ENCODE measurements at regions not wholly inside any gene's neighbourhood (a gene's known extent, or its start where the extent isn't known, plus 50 kb on each side); places are given as distances from the start of the nearest gene placed in this dataset.
A peak's percentile ranks its signal among the peaks of the same experiment; 100 is the strongest.

- Histone ChIP-seq H3K27ac (ENCODE audit: control insufficient read depth, insufficient read depth, low read length) (no peak overlapping the region), H3K4me2 (ENCODE audit: control insufficient read depth, extremely low read depth, insufficient read depth, low read depth, low read length) (no peak overlapping the region), H2AFZ (ENCODE audit: control insufficient read depth, low read length) (no peak overlapping the region), H3K79me2 (ENCODE audit: control insufficient read depth, insufficient read depth, low read length) (no peaks in the 10 kb centered on the region), H3K27me3 (ENCODE audit: control insufficient read depth, extremely low read depth, insufficient read depth, low read length) (no peaks in the 10 kb centered on the region), H4K20me1 (ENCODE audit: control insufficient read depth, extremely low read depth, insufficient read depth, low read length) (no peaks in the 10 kb centered on the region), H3K9me3 (ENCODE audit: control insufficient read depth, low read depth, low read length) (peaks cover 3% of the 10 kb centered on the region), H3K36me3 (ENCODE audit: control insufficient read depth in 2 of 2, extremely low read depth in 1 of 2, insufficient read depth in 2 of 2, low read length in 2 of 2) (no peaks in the 10 kb centered on the region), H3K9ac (ENCODE audit: control insufficient read depth, extremely low read depth, insufficient read depth, low read length) (no peak overlapping the region), H3K9me1 (ENCODE audit: control insufficient read depth, extremely low read depth, insufficient read depth, low read length) (no peaks in the 10 kb centered on the region), H3K4me1 (ENCODE audit: control insufficient read depth, extremely low read depth, insufficient read depth, low read length) (no peaks in the 10 kb centered on the region), H3K4me3 (ENCODE audit: control insufficient read depth in 2 of 3, extremely low read depth in 1 of 3, insufficient read depth in 2 of 3, low read depth in 1 of 3, low read length in 3 of 3) (no peak overlapping the region)
- FAIRE-seq (no peak), DNase-seq (ENCODE audit: low read depth, low spot score) (no peak)
- TF ChIP-seq CTCF (optimal IDR thresholded peaks at IDR 0.05 in 1 of 3, IDR thresholded peaks at IDR 0.05 in 1 of 3, conservative IDR thresholded peaks at IDR 0.05 in 1 of 3; ENCODE audit: extremely low read depth in 1 of 3, insufficient read depth in 2 of 3, low read length in 3 of 3): peak; percentile 15 to 40 (median 19)
- TF ChIP-seq EZH2 (IDR thresholded peaks at IDR 0.05; ENCODE audit: low read length): no peak
- dilution Hi-C loops (cut with MboI; ENCODE audit: extremely low pct_ligation_motif_present, low sequenced_read_pairs): no loop called here
Measured at GRCh38 chr14:27528328-27528727, 930.5 kb upstream of the NOVA1 start.

- dilution Hi-C loops (cut with MboI; ENCODE audit: extremely low pct_ligation_motif_present, low sequenced_read_pairs): no loop called here
Measured at GRCh38 chr14:27536748-27537147, 938.9 kb upstream of the NOVA1 start.

More at GRCh38 chr14:27536748-27537147, 938.9 kb upstream of the NOVA1 start:
- Histone ChIP-seq H3K79me2 (ENCODE audit: control insufficient read depth, insufficient read depth, low read length) (no peaks in the 10 kb centered on the region), H3K4me1 (ENCODE audit: control insufficient read depth, extremely low read depth, insufficient read depth, low read length) (no peaks in the 10 kb centered on the region), H3K27me3 (ENCODE audit: control insufficient read depth, extremely low read depth, insufficient read depth, low read length) (no peaks in the 10 kb centered on the region), H3K9ac (ENCODE audit: control insufficient read depth, extremely low read depth, insufficient read depth, low read length) (no peak overlapping the region), H3K9me1 (ENCODE audit: control insufficient read depth, extremely low read depth, insufficient read depth, low read length) (no peaks in the 10 kb centered on the region), H4K20me1 (ENCODE audit: control insufficient read depth, extremely low read depth, insufficient read depth, low read length) (no peaks in the 10 kb centered on the region), H2AFZ (ENCODE audit: control insufficient read depth, low read length) (no peak overlapping the region), H3K4me3 (ENCODE audit: control insufficient read depth in 2 of 3, extremely low read depth in 1 of 3, insufficient read depth in 2 of 3, low read depth in 1 of 3, low read length in 3 of 3) (no peak overlapping the region), H3K36me3 (ENCODE audit: control insufficient read depth in 2 of 2, extremely low read depth in 1 of 2, insufficient read depth in 2 of 2, low read length in 2 of 2) (no peaks in the 10 kb centered on the region), H3K4me2 (ENCODE audit: control insufficient read depth, extremely low read depth, insufficient read depth, low read depth, low read length) (no peak overlapping the region), H3K9me3 (ENCODE audit: control insufficient read depth, low read depth, low read length) (no peaks in the 10 kb centered on the region), H3K27ac (ENCODE audit: control insufficient read depth, insufficient read depth, low read length) (no peak overlapping the region)
- DNase-seq (ENCODE audit: low read depth, low spot score) (no peak), FAIRE-seq (no peak)
- no peak for TF ChIP-seq EZH2 (IDR thresholded peaks at IDR 0.05; ENCODE audit: low read length)
- TF ChIP-seq CTCF (optimal IDR thresholded peaks at IDR 0.05 in 1 of 3, IDR thresholded peaks at IDR 0.05 in 1 of 3, conservative IDR thresholded peaks at IDR 0.05 in 1 of 3; ENCODE audit: extremely low read depth in 1 of 3, insufficient read depth in 2 of 3, low read length in 3 of 3): no peak

All from keratinocyte (primary cell).